Tongue (tissue), 1 donor: ENCODE measurements at regions not wholly inside any gene's neighbourhood (a gene's known extent, or its start where the extent isn't known, plus 50 kb on each side); places are given as distances from the start of the nearest gene placed in this dataset.

Source experiments
- DNase-seq: peaks from one replicate; pipeline ENCODE4 v3.0.0-alpha.2; 2015

DNA sequence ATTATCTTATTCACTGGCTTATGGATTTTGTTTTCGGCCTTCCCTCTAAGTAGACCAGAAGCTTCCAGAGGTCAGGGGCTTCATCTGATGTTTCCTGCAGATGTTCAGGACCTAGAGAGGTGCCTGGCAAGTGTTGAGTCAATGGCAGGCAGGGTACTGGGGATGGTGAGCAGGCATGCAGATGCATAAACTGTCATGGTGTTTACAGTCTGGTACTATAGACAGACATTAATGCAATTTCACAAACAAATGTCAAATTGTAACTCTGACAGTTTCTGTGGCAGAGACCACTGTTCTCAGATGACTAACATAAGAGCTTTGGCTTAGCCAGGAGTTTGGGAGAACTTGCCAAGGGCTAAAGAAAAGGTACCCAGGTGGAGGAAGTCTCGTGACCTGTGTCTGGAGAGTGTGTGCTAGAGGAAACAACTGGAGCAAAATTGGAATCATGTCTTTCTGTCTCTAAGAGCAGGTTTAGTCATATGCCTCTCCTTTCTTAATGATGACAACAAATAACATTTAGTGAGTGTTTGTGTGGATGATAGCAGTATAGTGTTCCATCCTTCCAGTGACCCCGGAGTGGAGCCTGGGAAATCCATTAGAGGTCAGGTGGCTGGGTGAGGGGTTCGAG, 53.7 kb upstream of the TRAK1 start:
- DNase-seq, result no peak

DNA sequence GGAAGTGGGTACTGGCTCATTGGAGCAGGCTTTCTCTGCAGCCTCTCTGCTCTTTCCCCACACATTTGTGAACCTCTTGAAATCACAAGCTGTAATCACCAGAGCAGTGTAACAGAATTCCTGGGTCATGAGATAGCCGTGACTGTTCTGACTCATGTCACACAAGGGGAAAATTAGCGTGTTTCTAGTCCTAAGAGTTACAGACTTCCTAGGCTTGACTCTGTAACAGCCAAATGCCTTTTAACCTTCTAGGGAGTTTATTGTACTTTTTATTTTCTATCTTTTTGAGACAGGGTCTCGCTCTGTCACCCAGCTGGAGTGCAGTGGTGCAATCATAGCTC, 54.7 kb upstream of the TRAK1 start:
- DNase-seq, result peak; percentile 85

DNA sequence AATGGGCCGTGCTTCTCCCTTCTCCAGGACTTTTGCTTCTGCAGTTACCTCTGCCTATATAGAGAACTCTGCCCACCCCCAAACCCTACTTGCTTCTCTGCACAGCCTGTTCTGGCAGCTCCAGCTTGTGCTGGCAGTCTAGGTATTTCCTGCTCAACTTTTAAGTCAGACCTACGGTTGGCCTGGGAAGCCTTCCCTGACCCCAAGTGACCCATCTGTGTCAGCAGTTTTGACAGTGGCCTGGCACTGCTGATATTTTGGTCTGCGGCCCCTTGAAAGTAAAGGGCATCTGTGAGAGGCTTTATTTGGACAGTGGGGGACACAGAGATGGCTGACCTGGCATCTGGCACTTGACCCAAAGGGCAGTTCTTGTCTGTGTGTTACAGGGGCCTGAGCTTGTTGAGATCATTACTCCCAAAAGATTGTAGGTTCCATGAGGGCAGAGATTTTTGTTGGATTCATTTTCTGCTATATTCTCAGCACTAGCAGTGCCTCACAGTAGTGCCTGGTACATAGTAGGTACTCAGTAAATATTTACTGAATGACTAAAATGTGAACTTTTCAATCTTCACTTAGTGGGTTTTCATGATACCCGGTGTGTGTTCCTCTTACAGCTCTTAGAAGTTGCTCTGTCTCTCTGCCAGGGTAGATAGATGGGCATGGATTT, 55.2 kb upstream of the TRAK1 start:
- no peak for DNase-seq

DNA sequence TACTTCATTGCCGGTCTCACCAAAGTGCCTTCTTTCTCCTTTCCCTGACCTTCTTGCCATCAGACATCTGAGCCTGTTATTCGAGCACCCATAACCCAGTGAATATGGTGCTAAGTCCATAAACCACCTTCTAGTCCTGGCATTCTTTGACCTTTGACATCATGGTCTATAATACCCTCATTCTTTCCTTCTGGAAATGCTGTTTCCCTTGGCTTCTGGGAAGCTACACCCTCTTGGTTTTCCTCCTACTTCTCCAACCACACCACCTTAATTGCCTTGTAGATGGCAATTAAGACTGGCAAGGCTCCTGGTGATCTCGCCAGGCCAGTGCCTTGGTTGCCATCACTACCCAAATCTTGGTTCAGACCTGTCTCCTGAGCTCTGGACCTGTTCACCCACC, 56.1 kb upstream of the TRAK1 start:
- DNase-seq, result no peak

DNA sequence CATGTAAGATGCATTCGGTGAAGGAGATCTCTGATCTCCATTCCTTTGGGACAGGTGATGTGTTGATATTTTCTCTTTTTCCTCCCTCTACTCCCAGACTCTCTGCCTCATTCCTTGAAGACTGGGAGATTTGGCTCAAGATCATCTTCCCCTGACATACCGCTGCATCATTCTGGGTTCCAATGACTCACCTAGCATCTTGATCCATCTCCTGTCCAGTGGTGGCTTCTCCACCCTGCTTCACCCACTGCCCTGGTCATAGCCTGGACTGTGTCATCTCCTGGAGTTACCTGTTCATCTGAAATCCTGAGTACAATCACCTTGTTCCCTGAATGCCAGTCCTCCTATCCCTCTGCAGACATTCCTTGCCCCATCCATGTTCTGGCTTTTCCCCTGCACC, 57.4 kb upstream of the TRAK1 start:
- DNase-seq, result no peak

DNA sequence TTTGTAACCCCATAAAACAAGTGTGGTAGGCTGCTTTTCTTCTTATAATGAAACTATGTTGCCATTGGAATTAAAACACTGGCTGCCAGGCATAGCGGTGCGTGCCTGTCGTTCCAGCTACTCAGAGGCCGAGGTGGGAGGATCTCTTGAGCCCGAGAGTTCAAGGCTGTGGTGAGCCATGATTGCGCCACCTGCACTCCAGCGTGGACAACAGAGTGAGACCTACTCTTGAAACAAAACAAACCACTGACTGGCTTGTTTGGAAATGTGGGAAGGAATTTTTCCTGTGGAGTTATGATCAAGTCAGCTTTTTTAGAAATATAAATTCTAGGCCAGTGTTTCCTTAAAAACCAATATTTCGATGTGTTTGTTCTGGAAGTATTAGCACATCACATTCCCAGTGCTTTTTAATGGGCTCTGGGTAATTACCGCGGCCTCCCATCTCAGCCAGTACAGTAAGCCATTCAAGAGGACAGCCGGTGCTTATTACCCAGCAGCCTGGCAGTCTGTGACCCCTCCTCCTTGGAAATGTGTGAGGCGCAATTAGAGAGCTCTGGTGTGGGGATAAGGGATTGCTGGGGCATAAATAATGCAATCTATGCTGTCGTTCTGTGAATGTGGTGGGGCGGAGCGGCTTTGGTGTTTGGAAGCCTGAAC, 58.3 kb upstream of the TRAK1 start:
- peak; percentile 76 for DNase-seq

DNA sequence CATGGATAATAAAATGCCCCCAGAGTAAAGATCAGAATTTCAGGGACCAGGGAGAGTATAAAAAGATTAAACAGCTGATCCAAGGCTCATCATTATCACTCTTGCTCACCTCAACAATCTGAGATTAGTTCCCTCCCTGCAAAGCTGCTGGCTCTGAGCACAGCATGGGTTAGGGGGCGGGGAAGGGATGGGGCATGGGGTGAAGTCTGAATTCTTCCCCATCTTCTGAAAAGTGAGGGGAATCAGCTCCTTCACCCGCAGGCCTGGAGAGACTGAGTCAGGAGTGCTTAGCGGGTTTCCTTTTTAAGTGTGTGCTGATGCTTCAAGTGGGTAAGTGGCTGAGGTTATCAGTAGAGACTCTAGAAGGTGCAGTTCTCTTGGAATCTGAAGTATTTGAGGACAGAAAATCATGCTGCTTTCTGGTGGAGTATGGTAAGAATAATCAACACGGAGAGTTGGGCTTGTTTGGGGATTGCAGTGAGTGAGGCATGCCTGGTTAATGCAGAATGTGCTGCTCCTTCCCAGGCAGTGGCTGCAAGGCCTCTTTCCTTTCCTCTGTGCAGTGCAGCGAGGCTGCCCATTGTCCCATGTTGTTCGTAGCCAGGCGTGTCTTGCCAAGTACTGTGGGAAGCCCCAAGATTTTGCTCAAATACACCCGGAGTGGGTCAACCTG, 59.2 kb upstream of the TRAK1 start:
- no peak for DNase-seq

DNA sequence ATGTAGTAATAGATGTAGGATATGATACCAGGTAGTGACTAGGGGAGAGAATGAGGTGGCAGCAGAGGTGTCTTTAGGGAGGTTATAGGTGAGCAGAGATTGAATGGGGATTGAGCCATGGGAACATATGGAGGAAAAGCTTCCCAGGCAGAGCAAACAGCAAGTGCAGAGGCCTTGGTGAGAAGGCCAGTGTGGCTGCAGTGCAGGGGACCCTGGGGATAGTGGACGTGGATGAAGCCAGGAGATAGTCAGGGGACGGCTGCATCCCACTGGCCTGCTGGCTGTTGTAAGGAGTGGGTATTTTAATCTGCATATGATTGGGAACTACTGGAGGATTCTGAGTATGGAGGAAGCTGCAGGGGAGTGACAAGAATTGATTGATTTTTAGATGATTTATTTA, 62.7 kb upstream of the TRAK1 start:
- no peak for DNase-seq

DNA sequence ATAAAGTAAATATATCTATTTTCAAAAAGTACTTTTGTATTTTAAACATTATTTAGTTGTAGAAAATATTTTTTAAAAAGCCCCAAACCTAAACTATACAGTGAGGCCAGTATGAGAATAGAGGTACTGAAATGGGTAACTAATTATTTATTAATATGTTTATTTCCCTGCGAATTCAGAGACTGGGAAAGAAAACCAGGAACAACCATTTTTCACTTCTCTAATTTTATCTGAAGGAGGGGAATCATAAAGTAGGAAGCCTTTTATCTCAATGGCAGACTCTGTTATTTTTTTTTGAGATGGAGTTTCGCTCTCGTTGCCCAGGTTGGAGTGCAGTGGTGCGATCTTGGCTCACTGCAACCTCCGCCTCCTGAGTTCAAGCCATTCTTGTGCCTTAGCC, 63.6 kb upstream of the TRAK1 start:
- DNase-seq, result no peak

DNA sequence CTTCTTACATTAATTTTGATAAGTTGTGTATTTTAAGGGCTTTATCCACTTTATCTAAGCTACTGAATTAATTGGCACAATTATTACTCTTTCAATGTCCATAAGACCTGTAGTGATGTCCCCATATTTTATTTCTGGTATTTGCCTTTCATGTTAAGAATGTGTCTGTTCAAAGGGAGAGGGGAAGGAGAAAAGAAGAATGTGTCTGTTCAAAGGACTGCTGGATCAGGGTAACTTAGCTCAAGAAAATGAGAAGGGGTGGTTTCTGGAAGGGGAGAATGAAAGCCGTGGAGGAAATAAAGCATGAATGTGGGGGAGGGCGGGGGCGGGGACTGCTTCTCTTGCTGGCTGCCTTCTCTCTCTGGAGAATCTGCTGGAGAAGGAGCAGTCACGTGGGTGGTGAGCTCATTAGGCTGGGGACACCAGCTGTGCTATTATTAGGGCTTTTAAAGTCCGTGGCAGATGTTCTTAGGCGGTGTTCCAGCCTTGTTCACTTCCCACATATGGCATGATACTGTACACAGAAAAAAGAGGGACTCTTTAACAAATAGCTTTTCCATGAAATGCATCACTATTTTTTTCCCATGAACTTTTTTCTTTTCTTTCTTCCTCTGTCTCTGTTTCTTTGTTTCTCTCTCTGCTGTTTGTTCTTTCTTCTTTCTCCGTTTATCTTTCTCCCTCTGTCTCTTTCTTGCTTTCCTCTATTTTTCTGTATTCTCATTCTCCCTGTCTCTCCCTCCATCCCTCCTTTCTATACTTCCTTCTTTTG, 63.7 kb upstream of the ULK4 start:
- peak; percentile 99 for DNase-seq

DNA sequence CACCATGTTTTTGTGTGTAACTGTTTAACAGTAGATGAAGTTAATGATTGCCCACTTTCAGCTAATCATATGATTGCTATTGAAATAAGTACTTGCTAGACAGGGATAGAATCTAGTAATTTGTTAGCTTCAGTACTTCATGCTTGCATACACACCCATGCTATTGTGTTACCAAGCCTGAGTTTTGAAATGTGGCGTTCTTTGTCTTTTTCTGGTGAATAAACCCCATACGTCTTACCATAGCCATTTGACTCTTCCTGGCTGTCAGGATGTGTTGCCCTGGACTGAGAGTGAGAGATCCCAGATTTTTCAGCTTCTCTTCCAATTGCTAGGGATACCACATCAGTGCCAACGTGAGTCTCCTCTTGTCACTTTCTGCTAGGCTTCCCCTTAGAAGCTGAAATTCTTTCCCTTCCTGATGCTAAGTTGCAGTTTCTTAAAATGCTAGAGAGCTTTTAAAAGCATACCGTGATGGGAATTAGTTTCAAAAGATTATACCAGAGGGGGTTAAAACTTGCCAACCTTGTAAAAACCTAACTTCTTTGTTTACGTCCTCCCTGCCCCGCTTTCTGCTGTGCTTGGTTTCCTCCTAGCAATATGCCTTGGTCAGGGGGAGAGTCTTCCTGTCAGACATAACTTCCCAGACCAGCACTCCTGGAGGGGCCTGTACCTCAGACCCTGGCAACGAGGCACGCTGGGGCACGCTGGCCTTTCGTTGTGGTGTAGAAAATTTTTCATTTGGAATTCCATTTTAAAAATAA, 62.9 kb upstream of the ULK4 start:
- DNase-seq, result peak; percentile 57

DNA sequence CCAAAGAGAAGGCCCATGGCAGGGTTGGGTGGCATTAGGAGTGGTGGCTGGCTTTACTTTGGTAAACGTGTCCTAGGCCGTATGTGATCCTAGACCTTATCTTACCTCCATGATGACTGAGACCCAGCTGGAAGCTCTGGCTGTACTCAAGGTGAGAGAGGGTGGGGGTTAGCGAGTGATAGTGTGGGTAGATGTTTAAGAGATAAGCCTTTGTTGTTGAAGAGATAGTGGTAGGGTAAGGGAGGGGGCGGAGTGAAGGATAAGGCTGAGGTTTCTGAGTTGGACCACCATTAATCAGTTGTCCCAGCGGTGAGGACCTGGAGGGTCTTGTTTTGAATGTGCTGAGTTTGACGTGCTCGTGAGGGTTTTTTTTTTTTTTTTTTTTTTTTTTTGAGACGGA, 61.5 kb upstream of the ULK4 start:
- no peak for DNase-seq

DNA sequence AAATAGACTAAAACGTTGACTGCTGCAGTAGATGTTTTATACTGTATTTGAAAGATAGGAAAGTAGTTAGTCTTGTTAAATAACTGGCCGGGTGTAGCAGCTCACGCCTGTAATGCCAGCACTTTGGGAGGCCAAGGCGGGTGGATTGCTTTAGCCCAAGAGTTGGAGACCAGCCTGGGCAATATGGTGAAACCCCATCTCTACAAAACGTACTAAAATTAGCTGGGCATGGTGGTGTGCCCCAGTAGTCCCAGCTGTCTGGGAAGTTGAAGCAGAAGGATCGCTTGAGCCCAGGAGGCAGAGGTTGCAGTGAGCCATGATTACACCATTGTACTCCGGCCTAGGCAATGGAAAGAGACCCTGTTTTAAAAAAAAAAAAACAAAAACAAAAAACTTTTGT, 60.5 kb upstream of the ULK4 start:
- no peak for DNase-seq

DNA sequence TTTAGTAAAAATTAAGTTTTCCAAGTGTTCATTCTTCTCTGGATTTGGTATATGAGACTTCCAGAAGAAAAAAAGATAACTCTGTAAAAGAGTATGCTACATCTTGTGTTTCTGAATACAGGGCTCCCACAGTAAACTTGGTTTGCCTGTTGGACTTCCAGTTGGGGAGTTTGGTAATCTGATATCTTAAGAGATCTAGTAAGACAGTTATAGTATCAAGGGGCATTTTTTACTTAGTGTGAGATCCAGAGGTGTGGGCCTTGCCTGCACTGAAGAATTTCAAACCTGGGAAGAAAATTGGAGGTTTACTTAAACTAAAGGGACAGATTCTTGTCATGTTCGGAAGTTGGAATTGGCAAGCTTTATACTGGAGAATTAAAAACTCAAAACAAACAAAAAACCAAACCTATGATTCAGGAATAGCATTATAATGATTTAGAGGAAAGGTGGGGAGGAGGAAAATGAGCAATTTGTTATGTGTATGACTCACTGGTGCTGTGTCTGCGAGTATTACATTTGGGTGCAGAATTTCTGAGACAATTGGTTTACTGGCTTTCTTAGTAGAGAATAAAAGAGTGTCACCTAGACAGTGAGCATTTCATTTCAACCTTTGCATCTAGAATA, 58.9 kb upstream of the ULK4 start:
- DNase-seq, result no peak

DNA sequence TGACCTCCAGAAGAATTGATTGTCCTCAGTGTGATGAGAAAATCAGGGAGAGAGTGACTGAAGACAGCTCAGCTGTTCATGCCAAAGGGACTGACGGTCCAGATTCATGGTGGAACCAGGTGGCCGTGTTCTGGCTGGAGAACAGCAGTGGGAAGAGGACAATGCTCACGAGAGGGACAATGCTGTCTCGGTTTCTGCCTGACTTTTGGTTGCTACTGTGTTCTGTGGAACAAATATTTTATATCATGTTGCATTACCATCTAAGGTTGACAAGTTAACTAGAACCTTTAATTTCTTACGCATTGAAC, 58.0 kb upstream of the ULK4 start:
- DNase-seq, result no peak

DNA sequence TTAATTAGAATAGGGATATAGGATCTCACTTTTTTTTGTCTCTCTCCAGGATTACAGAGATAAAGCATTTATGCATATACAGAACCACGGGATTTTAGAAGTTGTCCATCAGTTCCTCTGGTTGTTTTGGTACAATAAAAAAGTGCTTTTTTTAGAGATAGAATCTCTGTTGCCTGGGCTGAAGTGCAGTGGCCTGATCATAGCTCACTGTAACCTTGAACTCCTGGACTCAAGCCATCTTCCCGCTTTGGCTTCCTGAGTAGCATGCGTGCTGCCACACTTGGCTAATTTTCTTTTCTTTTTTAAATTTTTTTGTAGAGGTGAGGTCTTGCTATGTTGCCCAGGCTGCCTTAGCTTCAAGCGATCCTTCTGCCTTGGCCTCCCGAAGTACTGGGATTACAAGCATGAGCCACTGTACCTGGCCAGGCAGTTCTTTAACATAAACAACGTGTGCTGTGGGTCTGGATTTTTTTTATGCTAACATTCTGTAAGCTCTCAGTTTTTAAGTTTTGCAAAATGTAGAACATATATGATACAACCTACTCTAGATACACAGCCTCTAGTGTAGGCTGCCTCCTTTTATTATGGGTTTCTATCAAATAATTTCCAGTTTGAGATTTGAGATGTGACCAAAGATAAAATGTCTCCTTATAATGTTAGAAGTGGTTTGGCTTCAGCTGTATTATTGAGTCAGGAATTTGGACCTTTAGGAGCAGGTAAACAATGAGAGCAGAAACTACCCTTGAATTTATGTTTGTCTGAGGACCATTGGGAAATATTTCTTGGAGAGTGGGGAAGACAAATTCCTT, 57.4 kb upstream of the ULK4 start:
- DNase-seq, result no peak

DNA sequence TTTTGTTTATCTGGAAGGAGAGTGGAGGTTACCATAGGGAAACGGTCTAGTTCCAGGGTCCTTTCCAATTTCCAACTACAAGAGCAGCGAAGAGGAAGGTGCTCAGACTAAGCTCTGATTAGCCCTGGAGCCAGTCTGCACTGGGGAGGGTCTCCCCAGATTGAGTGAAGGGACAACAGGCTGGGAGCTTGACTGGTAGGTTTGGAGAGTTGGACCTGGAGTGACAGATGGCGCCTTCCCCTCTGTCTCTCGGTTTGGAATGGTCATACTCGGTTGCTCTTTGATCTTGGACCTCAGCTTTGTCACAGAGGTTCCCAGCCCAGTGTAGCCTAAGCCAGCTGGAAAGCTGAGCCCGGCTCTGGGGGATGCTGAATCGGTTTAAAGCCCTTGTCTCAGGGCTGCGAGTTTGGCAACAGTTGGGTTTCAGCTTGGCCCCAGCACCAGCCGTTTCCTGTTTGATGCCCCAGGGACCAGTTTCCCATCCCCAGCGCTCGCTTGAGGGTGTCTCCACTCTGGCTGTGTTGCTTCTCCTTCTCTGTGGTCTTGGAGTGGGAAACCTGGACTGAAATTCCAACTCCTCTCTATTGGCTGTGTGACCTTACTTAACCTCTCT, 53.1 kb upstream of the ULK4 start:
- peak; percentile 76 for DNase-seq

DNA sequence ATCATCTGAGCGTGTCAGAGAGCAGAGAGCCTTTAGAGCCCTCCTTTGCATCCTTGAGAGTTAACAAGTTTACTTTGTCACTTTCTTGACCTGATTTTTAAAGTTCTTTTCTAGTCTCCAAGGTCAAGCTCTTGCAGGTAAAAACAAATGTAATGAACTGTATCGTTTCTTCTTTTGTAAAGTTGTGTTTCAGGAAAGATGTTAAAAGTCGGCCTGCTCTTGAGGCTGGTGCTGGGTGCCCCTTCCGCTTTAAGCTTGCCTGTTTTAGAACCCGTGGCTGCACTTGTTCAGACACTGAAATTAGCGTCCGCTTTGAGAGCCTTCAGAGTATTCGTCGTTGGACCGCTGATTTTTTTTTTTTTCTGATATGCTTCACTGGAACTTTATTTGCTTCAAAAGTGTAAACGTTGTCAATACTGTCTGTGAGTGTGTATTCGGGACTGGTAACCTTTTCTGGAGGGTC, 52.6 kb upstream of the ULK4 start:
- peak; percentile 73 for DNase-seq

DNA sequence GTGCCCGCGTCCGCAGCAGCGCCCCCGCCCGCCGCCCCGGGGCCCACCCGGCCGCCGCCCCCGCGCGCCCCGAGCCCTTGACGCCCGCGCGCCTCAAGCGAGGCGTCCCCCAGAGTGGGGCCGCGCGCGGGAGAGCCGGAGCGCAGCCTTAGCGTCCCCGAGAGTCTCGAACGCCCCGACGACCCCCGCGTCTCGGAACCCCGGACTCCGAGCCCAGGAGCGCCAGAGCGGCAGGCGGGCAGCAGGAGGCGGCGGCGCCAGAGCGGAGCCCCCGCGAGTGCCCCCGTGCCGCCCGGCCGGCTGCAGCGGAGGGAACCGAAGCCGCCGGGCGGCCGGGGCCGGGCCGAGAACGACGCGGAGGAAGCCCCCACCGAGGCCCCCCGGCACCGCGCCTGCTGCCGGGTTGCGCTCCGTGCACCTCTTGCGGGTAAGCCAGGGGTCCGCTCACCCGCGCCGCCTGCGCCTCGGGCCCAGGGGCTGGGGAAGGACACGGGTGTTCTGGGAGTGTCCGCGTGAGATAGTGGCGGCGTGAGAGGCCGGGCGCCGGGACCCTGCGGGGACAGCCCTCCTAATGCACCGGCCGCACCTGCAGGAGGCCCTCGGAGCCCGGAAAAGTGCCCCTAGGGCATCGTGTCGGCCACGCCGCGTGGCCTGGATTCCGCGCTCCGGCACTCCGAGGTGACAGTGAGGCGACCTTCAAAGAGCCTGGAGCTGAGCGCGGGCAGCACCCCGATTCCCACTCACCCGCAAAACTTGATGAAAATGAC, 52.0 kb upstream of the ULK4 start:
- DNase-seq, result peak; percentile 56
